ENCODE measurements at regions not wholly inside any gene's neighbourhood (a gene's known extent, or its start where the extent isn't known, plus 50 kb on each side); places are given as distances from the start of the nearest gene placed in this dataset.

DNA sequence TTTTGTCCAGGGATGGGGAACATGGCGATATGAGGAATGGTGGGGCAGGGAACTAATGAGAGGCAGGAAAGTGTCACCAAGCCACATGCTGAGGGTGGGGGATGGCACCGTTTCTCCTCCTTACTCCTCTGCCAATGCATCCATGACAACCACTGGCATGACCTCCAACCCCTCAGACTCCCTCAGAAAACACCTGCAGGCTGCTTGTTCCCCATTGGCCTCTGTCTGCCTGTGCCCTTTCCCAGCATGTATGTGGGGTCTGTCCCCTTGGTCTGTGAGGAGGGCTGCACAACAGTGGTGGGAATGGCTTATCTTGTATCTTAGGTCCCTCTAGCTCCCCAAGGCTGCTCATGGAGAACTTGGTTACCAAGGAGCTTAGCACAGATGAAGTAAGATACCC is 137.2 kb upstream of the NGF start:
- Histone ChIP-seq H3K79me1 (ENCODE audit: low read depth in 1 of 2, low read length in 2 of 2) (no peaks in the 10 kb centered on the region), H3K9me3 (ENCODE audit: control insufficient read depth, insufficient read depth, low read length) (no peaks in the 10 kb centered on the region), H2AK5ac (ENCODE audit: low read depth, low read length) (no peak overlapping the region), H3K18ac (ENCODE audit: low read depth, low read length) (no peak overlapping the region), H3K9ac (ENCODE audit: low read depth, low read length) (no peak overlapping the region), H2AFZ (replicated peaks; ENCODE audit: low read length, poor library complexity) (no peak overlapping the region), H2BK15ac (ENCODE audit: low read depth, low read length) (no peak overlapping the region), H4K8ac (ENCODE audit: low read depth in 2 of 2, low read length in 2 of 2) (no peak overlapping the region), H3K36me3 (ENCODE audit: control insufficient read depth, insufficient read depth, low read length) (no peaks in the 10 kb centered on the region), H2BK5ac (ENCODE audit: low read depth, low read length, poor library complexity, severe bottlenecking) (no peak overlapping the region), H3K9me1 (ENCODE audit: insufficient read depth, low read length) (0 out of 2 replicates have a peak, but pooled peaks cover 5% of the 10 kb centered on the region), H3K14ac (replicated peaks; ENCODE audit: low read depth, low read length) (no peak overlapping the region), H3K27me3 (ENCODE audit: control insufficient read depth, insufficient read depth, low read length) (peaks cover 9% of the 10 kb centered on the region), H3K4me3 (ENCODE audit: insufficient read depth, low read depth, low read length) (no peak overlapping the region), H4K20me1 (ENCODE audit: insufficient read depth, low read length) (no peaks in the 10 kb centered on the region), H3K4me1 (ENCODE audit: control insufficient read depth, insufficient read depth, low read length) (no peaks in the 10 kb centered on the region), H4K5ac (ENCODE audit: low read depth, low read length) (no peak overlapping the region), H2BK20ac (ENCODE audit: low read depth, low read length) (no peak overlapping the region), H4K91ac (ENCODE audit: insufficient read depth, low read depth, low read length) (no peak overlapping the region), H2BK120ac (ENCODE audit: low read depth, low read length) (no peak overlapping the region), H3K56ac (ENCODE audit: extremely low read depth, insufficient read depth, low read length) (no peak overlapping the region), H3K4me2 (ENCODE audit: low read depth, low read length) (no peak overlapping the region), H2AK9ac (replicated peaks; ENCODE audit: low read depth, low read length, poor library complexity) (no peak overlapping the region), H3K23ac (ENCODE audit: low read depth, low read length) (no peak overlapping the region), H3K27ac (ENCODE audit: insufficient read depth, low read length) (no peak overlapping the region), H3K4ac (ENCODE audit: low read depth, low read length) (no peak overlapping the region)
- no CpG with 5 or more reads among the region's 2 CpGs for WGBS, 2 experiments (ENCODE audit: extremely low coverage in 2 of 2, insufficient read length in 1 of 2)
- BruUV-seq (replicated peaks): no TSS peak
- dilution Hi-C loops (cut with HindIII; ENCODE audit: low sequenced_read_pairs, unreplicated experiment) (no loop called here), in situ Hi-C loops (cut with MboI; ENCODE audit: low sequenced_read_pairs) (loop anchor here (10.0 kb wide), 1 partner anchor 490 kb away; no protein-coding TSS in a partner anchor), intact Hi-C loops (cut with micrococcal nuclease) (no loop called here)
- ChIA-PET CTCF (interaction anchor here (1.6 kb wide), 1 partner anchor 336 kb away, joined by 4 read pairs; no protein-coding TSS in a partner anchor), POLR2A (ENCODE audit: unreplicated experiment) (no interaction called here)
- no peak for DNase-seq
- TF ChIP-seq RAD21 (IDR thresholded peaks at IDR 0.05; ENCODE audit: low read length): no peak
- ATAC-seq (ENCODE audit: low read depth): no peak

Data from IMR-90 (cell line).